SK-N-SH (cell line): ENCODE measurements at regions not wholly inside any gene's neighbourhood (a gene's known extent, or its start where the extent isn't known, plus 50 kb on each side); places are given as distances from the start of the nearest gene placed in this dataset.

Experiments
- CTCF ChIA-PET: fragments of 300-600, 350-600 bp; formaldehyde crosslinking; extraction: SDS; loops from one replicate; lab custom pipeline; 2021; lab: Yijun Ruan, JAX
- POLR2A ChIA-PET: fragments of 350-600 bp; sonication (Branson Sonifier 250); formaldehyde crosslinking; extraction: SDS; loops from one replicate; lab custom pipeline; 2020; ENCODE audit warnings: antibody characterized with exemption, inconsistent platforms; lab: Yijun Ruan, JAX
- DNase-seq: peaks from one replicate; pipeline ENCODE4 v3.0.0; 2012
- H2AFZ ChIP-seq: fragments of 200-600 bp; sonication (generic); 2 replicates; pipeline ENCODE4 v1.8.1; 2016; ENCODE audit warnings: antibody characterized with exemption, mild to moderate bottlenecking, low read depth
- H3F3A ChIP-seq: fragments of 200-600 bp; sonication (generic); replicated peaks from 2 replicates; pipeline ENCODE3; 2016; ENCODE audit warnings: antibody characterized with exemption, mild to moderate bottlenecking; ENCODE audit not compliant: insufficient read depth
- H3K27ac ChIP-seq, 2 experiments: fragments of 200-500 bp in 1 of 2; fragments of 200-600 bp in 1 of 2; sonication (Bioruptor generic) in 1 of 2; sonication (generic), shearing (Covaris generic) in 1 of 2; 2 replicates each; pipeline versions ENCODE4 v1.5.1 to v1.6.1; 2014 to 2016; ENCODE audit warnings: low read depth in 2 of 2, inconsistent platforms in 1 of 2, low read length in 1 of 2, mild to moderate bottlenecking in 1 of 2, mixed read lengths in 1 of 2
- H3K27me3 ChIP-seq: fragments of 200-600 bp; sonication (generic), shearing (Covaris generic); 2 replicates; pipeline ENCODE4 v1.6.1; 2016; ENCODE audit warnings: mixed run types; ENCODE audit not compliant: insufficient read depth
- H3K36me3 ChIP-seq, 2 experiments: fragments of 200-500 bp in 1 of 2; fragments of 200-600 bp in 1 of 2; sonication (Bioruptor generic) in 1 of 2; sonication (generic) in 1 of 2; replicated peaks in 1 of 2; 2 replicates each; pipeline versions ENCODE3 to v1.5.1; 2014 to 2016; ENCODE audit warnings: low read length in 1 of 2, mild to moderate bottlenecking in 1 of 2; ENCODE audit not compliant: insufficient read depth in 2 of 2, control insufficient read depth in 1 of 2
- H3K4me1 ChIP-seq, 2 experiments: fragments of 200-500 bp in 1 of 2; fragments of 200-600 bp in 1 of 2; sonication (Bioruptor generic) in 1 of 2; sonication (generic), shearing (Covaris generic) in 1 of 2; 2 replicates each; pipeline versions ENCODE4 v1.5.1 to v1.6.1; 2014 to 2016; ENCODE audit warnings: low read depth in 1 of 2, low read length in 1 of 2, mixed run types in 1 of 2; ENCODE audit not compliant: insufficient read depth in 2 of 2, control insufficient read depth in 1 of 2
- H3K4me2 ChIP-seq: fragments of 200-600 bp; sonication (generic), shearing (Covaris generic); 2 replicates; pipeline ENCODE4 v1.6.1; 2017; ENCODE audit warnings: mixed run types
- H3K4me3 ChIP-seq, 2 experiments: fragments of 200-500 bp in 1 of 2; fragments of 200-600 bp in 1 of 2; sonication (Bioruptor generic) in 1 of 2; sonication (generic), shearing (Covaris generic) in 1 of 2; 2 replicates each; pipeline versions ENCODE4 v1.5.1 to v1.8.1; 2014 to 2016; ENCODE audit warnings: low read depth in 2 of 2, inconsistent platforms in 1 of 2, low read length in 1 of 2, mild to moderate bottlenecking in 1 of 2, mixed read lengths in 1 of 2, moderate library complexity in 1 of 2
- H3K79me2 ChIP-seq: fragments of 200-600 bp; sonication (generic); 2 replicates; pipeline ENCODE4 v1.8.1; 2017; ENCODE audit warnings: mild to moderate bottlenecking; ENCODE audit not compliant: insufficient read depth
- H3K9ac ChIP-seq: fragments of 200-600 bp; sonication (generic); 2 replicates; pipeline ENCODE4 v1.6.1; 2017; ENCODE audit warnings: mixed run types
- H3K9me2 ChIP-seq: fragments of 200-600 bp; sonication (generic); 2 replicates; pipeline ENCODE4 v1.6.1; 2017; ENCODE audit warnings: mixed run types
- H3K9me3 ChIP-seq: fragments of 200-600 bp; sonication (generic); 2 replicates; pipeline ENCODE4 v1.6.1; 2017; ENCODE audit warnings: mixed run types, mild to moderate bottlenecking, moderate library complexity
- H4K20me1 ChIP-seq: fragments of 200-600 bp; sonication (generic); 2 replicates; pipeline ENCODE4 v1.6.1; 2017; ENCODE audit warnings: mild to moderate bottlenecking, mixed run types; ENCODE audit not compliant: insufficient read depth
- CHD2 ChIP-seq: fragments of 150-350 bp; IDR thresholded peaks from 2 replicates; pipeline ENCODE4 v1.6.1; 2018; ENCODE audit warnings: low read length; ENCODE audit not compliant: partially characterized antibody
- ELF1 ChIP-seq: IDR thresholded peaks from 2 replicates; pipeline ENCODE4 v1.4.0; 2012
- EP300 ChIP-seq, 2 experiments: IDR thresholded peaks; 2 replicates each; pipeline versions ENCODE4 v1.4.0 to v1.6.1; 2012; ENCODE audit warnings: borderline replicate concordance in 1 of 2, low read depth in 1 of 2, low read length in 1 of 2
- GABPA ChIP-seq: IDR thresholded peaks from 2 replicates; pipeline ENCODE4 v1.4.0; 2012; ENCODE audit warnings: low read depth, mild to moderate bottlenecking
- IRF3 ChIP-seq: fragments of 150-350 bp; IDR thresholded peaks from 2 replicates; pipeline ENCODE4 v1.6.1; 2016; ENCODE audit warnings: mild to moderate bottlenecking, low read depth, low read length
- JUND ChIP-seq: IDR thresholded peaks from 2 replicates; pipeline ENCODE4 v1.4.0; 2012
- MAX ChIP-seq: IDR thresholded peaks from 2 replicates; pipeline ENCODE4 v1.4.0; 2012; ENCODE audit warnings: low read depth
- MEF2A ChIP-seq: IDR thresholded peaks from 2 replicates; pipeline ENCODE4 v1.4.0; 2012; ENCODE audit warnings: low read depth, borderline replicate concordance
- MXI1 ChIP-seq: IDR thresholded peaks from 2 replicates; pipeline ENCODE4 v1.6.1; 2012; ENCODE audit warnings: mild to moderate bottlenecking, low read depth, low read length, improper control_type of control experiment
- PBX3 ChIP-seq: IDR thresholded peaks from 2 replicates; pipeline ENCODE4; 2012
- SIN3A ChIP-seq: IDR thresholded peaks from 2 replicates; pipeline ENCODE4 v1.6.1; 2012; ENCODE audit warnings: low read depth, mild to moderate bottlenecking, low read length, moderate library complexity, borderline replicate concordance
- SMC3 ChIP-seq: IDR thresholded peaks from 2 replicates; pipeline ENCODE4 v1.6.1; 2012; ENCODE audit warnings: low read depth, low read length, improper control_type of control experiment
- TCF12 ChIP-seq: IDR thresholded peaks from 2 replicates; pipeline ENCODE4 v1.4.0; 2012
- TEAD4 ChIP-seq: IDR thresholded peaks from 2 replicates; pipeline ENCODE4 v1.4.0; 2012; ENCODE audit warnings: mild to moderate bottlenecking, borderline replicate concordance; ENCODE audit not compliant: insufficient read depth
- USF2 ChIP-seq: fragments of 150-350 bp; IDR thresholded peaks from 2 replicates; pipeline ENCODE4 v1.6.1; 2017; ENCODE audit warnings: antibody characterized with exemption, low read length, low read depth, borderline replicate concordance
- YY1 ChIP-seq: IDR thresholded peaks from 2 replicates; pipeline ENCODE4 v1.4.0; 2012; ENCODE audit warnings: low read depth, mild to moderate bottlenecking
- ZBTB33 ChIP-seq: IDR thresholded peaks from 2 replicates; pipeline ENCODE4 v1.4.0; 2012; ENCODE audit warnings: low read depth, borderline replicate concordance
- WGBS: methylation state at CpG from one replicate; pipeline ENCODE4 v1.1.6; 2017; ENCODE audit warnings: low lambda C conversion rate; 5-methylcytosine and 5-hydroxymethylcytosine counted together

GRCh38 chr3:145197821-145198220 is 963.2 kb downstream of the PLOD2 start:
- Histone ChIP-seq H2AFZ (no peak overlapping the region), H3F3A (no peaks in the 10 kb centered on the region), H3K4me3 (no peak overlapping the region), H3K27ac (no peak overlapping the region), H3K9me3 (no peaks in the 10 kb centered on the region), H3K79me2 (no peaks in the 10 kb centered on the region), H3K9ac (no peak overlapping the region), H3K27me3 (no peaks in the 10 kb centered on the region), H4K20me1 (no peaks in the 10 kb centered on the region), H3K36me3 (no peaks in the 10 kb centered on the region), H3K4me2 (no peak overlapping the region), H3K9me2 (no peaks in the 10 kb centered on the region), H3K4me1 (no peaks in the 10 kb centered on the region)
- TF ChIP-seq SIN3A (no peak), ZBTB33 (no peak), ELF1 (no peak), YY1 (no peak), SMC3 (no peak), PBX3 (no peak), MXI1 (no peak), GABPA (no peak), MEF2A (no peak), JUND (no peak), IRF3 (no peak), CHD2 (no peak), MAX (no peak), EP300 (IDR thresholded peaks at IDR 0.05; ENCODE audit: borderline replicate concordance in 1 of 2, low read depth in 1 of 2, low read length in 1 of 2) (no peak), TCF12 (no peak), TEAD4 (no peak), USF2 (no peak)
- ChIA-PET POLR2A (no interaction called here), CTCF (no interaction called here)
- DNase-seq: no peak
- 0% methylated on average over 1 of the region's 1 CpG for whole genome bisulfite sequencing
